K562 (cell line): ENCODE measurements at regions not wholly inside any gene's neighbourhood (a gene's known extent, or its start where the extent isn't known, plus 50 kb on each side); places are given as distances from the start of the nearest gene placed in this dataset.

Experiments used
- BRD4 ChIP-seq: fragments of 200-600 bp; sonication (generic); IDR thresholded peaks from 2 replicates; pipeline ENCODE4 v1.6.1; 2017; ENCODE audit warnings: inconsistent platforms
- CHD1 ChIP-seq: fragments of 200-600 bp; sonication (generic); IDR thresholded peaks from one replicate; pipeline ENCODE4 v1.6.1; 2012; ENCODE audit warnings: mild to moderate bottlenecking, moderate library complexity, low read length, inconsistent platforms
- CREM ChIP-seq: IDR thresholded peaks from 2 replicates; pipeline ENCODE4 v1.6.1; 2014; ENCODE audit warnings: antibody characterized with exemption, low read depth
- EZH2 ChIP-seq: IDR thresholded peaks from 2 replicates; pipeline ENCODE4 v1.6.1; 2012; ENCODE audit warnings: low read depth, mild to moderate bottlenecking, inconsistent platforms, low read length, borderline replicate concordance
- FOXJ3 ChIP-seq: sonication (generic); formaldehyde crosslinking; IDR thresholded peaks from 2 replicates; pipeline ENCODE4 v1.4.0; 2020; ENCODE audit warnings: mild to moderate bottlenecking, missing genetic modification reagents
- IRF2 ChIP-seq: sonication (generic); formaldehyde crosslinking; IDR thresholded peaks from 2 replicates; pipeline ENCODE4 v1.8.1; 2022; ENCODE audit warnings: mild to moderate bottlenecking, missing genetic modification reagents
- NR2C1 ChIP-seq, 2 experiments: fragments of 450-650 bp; IDR thresholded peaks; 2 replicates each; pipeline ENCODE4 v1.6.1; 2017; ENCODE audit warnings: mild to moderate bottlenecking in 2 of 2, antibody characterized with exemption in 1 of 2, inconsistent platforms in 1 of 2, missing compliant biosample characterization in 1 of 2, missing genetic modification characterization in 1 of 2
- SAFB2 ChIP-seq: fragments of 200-400 bp; formaldehyde crosslinking; IDR thresholded peaks from 2 replicates; pipeline ENCODE4 v1.6.1; 2018; ENCODE audit warnings: borderline replicate concordance, low read length, low read depth, moderate library complexity; ENCODE audit not compliant: severe bottlenecking
- SIN3A ChIP-seq, 2 experiments: fragments of 150-350 bp in 1 of 2; IDR thresholded peaks; 2 replicates each; pipeline ENCODE4 v1.6.1; 2011 to 2016; ENCODE audit warnings: borderline replicate concordance in 2 of 2, low read depth in 2 of 2, low read length in 2 of 2, mild to moderate bottlenecking in 2 of 2, moderate library complexity in 2 of 2; ENCODE audit not compliant: control insufficient read depth in 1 of 2
- ZNF143 ChIP-seq: sonication (generic); formaldehyde crosslinking; IDR thresholded peaks from 2 replicates; pipeline ENCODE4 v1.9.0; 2022; ENCODE audit warnings: mild to moderate bottlenecking, missing genetic modification reagents
- ZNF436 ChIP-seq: fragments of 250-450, 450-650 bp; sonication (Bioruptor Pico); formaldehyde crosslinking; IDR thresholded peaks from 2 replicates; pipeline ENCODE4 v1.7.0; 2020; ENCODE audit warnings: mild to moderate bottlenecking
- ZNF668 ChIP-seq: fragments of 250-450 bp; sonication (Bioruptor Pico); IDR thresholded peaks from 2 replicates; pipeline ENCODE4 v1.8.0; 2022; ENCODE audit warnings: mild to moderate bottlenecking, inconsistent platforms
- TF ChIP-seq, protein P1 (sequence below), 3 experiments: IDR thresholded peaks in 2 of 3; conservative IDR thresholded peaks in 1 of 3; 2 replicates each; pipeline ENCODE4 v1.5.1; 2011 to 2012; ENCODE audit warnings: low read length in 3 of 3, mild to moderate bottlenecking in 3 of 3, control low read depth in 2 of 3, improper control_type of control experiment in 1 of 3, inconsistent platforms in 1 of 3, low read depth in 1 of 3, mixed read lengths in 1 of 3, moderate library complexity in 1 of 3; ENCODE audit not compliant: insufficient read depth in 2 of 3

DNA sequence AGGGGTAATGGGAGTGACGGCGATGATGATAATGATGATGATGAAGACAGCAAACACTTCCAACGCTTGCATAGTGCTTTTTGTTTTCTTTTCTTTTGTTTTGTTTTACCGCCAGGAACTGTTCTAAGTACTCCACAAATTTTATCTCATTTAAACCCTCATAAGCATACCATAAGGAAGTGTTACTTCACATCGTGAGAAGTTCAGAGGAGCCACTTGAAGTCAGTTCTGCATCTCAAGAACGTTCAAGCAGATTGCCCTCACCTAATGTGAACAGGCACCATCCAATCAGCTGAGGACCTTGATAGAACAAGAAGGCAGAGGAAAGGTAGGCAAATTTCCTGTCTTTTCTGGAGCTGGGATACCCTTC lies 104.1 kb downstream of the LSM3 start:
- TF ChIP-seq NR2C1 (IDR thresholded peaks at IDR 0.05) (no peak), NR2C1 (tag; IDR thresholded peaks at IDR 0.05) (no peak), CHD1 (no peak), SAFB2 (no peak), EZH2 (no peak), FOXJ3 (CRISPR knock-in tag) (no peak), BRD4 (no peak), SIN3A (IDR thresholded peaks at IDR 0.05; ENCODE audit: borderline replicate concordance in 2 of 2, control insufficient read depth in 1 of 2, low read depth in 2 of 2, low read length in 2 of 2) (no peak), IRF2 (CRISPR knock-in tag) (no peak), CREM (no peak), ZNF436 (CRISPR knock-in tag) (no peak), ZNF143 (CRISPR knock-in tag) (no peak), ZNF668 (no peak)
- TF ChIP-seq, protein P1, sequence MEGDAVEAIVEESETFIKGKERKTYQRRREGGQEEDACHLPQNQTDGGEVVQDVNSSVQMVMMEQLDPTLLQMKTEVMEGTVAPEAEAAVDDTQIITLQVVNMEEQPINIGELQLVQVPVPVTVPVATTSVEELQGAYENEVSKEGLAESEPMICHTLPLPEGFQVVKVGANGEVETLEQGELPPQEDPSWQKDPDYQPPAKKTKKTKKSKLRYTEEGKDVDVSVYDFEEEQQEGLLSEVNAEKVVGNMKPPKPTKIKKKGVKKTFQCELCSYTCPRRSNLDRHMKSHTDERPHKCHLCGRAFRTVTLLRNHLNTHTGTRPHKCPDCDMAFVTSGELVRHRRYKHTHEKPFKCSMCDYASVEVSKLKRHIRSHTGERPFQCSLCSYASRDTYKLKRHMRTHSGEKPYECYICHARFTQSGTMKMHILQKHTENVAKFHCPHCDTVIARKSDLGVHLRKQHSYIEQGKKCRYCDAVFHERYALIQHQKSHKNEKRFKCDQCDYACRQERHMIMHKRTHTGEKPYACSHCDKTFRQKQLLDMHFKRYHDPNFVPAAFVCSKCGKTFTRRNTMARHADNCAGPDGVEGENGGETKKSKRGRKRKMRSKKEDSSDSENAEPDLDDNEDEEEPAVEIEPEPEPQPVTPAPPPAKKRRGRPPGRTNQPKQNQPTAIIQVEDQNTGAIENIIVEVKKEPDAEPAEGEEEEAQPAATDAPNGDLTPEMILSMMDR (IDR thresholded peaks at IDR 0.05 in 2 of 3, conservative IDR thresholded peaks at IDR 0.05 in 1 of 3; ENCODE audit: insufficient read depth in 2 of 3, low read depth in 1 of 3, low read length in 3 of 3), result no peak
